Endodermal cell (in vitro differentiated cells): ENCODE measurements at regions not wholly inside any gene's neighbourhood (a gene's known extent, or its start where the extent isn't known, plus 50 kb on each side); places are given as distances from the start of the nearest gene placed in this dataset.

ENCODE experiments used
- DNase-seq: peaks from one replicate; pipeline ENCODE4 v3.0.0-alpha.2; 2017
- H3K27ac ChIP-seq: 2 replicates; pipeline ENCODE4 v1.5.1; 2013; ENCODE audit warnings: mild to moderate bottlenecking, low read depth, low read length, moderate library complexity
- H3K27me3 ChIP-seq: 2 replicates; pipeline ENCODE4 v1.6.1; 2013; ENCODE audit warnings: mild to moderate bottlenecking, low read length, moderate library complexity; ENCODE audit not compliant: insufficient read depth, control insufficient read depth, poor library complexity, severe bottlenecking
- H3K36me3 ChIP-seq: 2 replicates; pipeline ENCODE4 v1.7.0; 2013; ENCODE audit warnings: mild to moderate bottlenecking, low read length, moderate library complexity; ENCODE audit not compliant: control insufficient read depth, insufficient read depth
- H3K4me1 ChIP-seq: one replicate; pipeline ENCODE4 v1.7.0; 2013; ENCODE audit warnings: low read length; ENCODE audit not compliant: control insufficient read depth, insufficient read depth
- H3K4me3 ChIP-seq: 2 replicates; pipeline ENCODE4 v1.5.1; 2013; ENCODE audit warnings: mild to moderate bottlenecking, low read length, moderate library complexity
- H3K9ac ChIP-seq: 2 replicates; pipeline ENCODE4 v1.6.1; 2013; ENCODE audit warnings: mild to moderate bottlenecking, low read length, moderate library complexity; ENCODE audit not compliant: poor library complexity, severe bottlenecking; ENCODE audit errors: extremely low read depth
- H3K9me3 ChIP-seq: 2 replicates; pipeline ENCODE4 v1.6.1; 2013; ENCODE audit warnings: mild to moderate bottlenecking, low read length, moderate library complexity; ENCODE audit not compliant: control insufficient read depth
- H3K27ac Mint-ChIP-seq: 2 replicates; pipeline ENCODE4 v1.8.0; 2020; ENCODE audit warnings: mixed read lengths
- H3K27me3 Mint-ChIP-seq: 2 replicates; pipeline ENCODE4 v1.8.0; 2021; ENCODE audit warnings: mild to moderate bottlenecking, mixed read lengths; ENCODE audit not compliant: insufficient read depth
- H3K36me3 Mint-ChIP-seq: 2 replicates; pipeline ENCODE4 v1.8.0; 2020; ENCODE audit warnings: low read depth, mixed read lengths
- H3K4me1 Mint-ChIP-seq: 2 replicates; pipeline ENCODE4 v1.8.0; 2020; ENCODE audit warnings: mixed read lengths
- H3K4me3 Mint-ChIP-seq: 2 replicates; pipeline ENCODE4 v1.8.0; 2020; ENCODE audit warnings: mild to moderate bottlenecking, moderate library complexity, mixed read lengths
- H3K9me3 Mint-ChIP-seq: 2 replicates; pipeline ENCODE4 v1.8.0; 2020; ENCODE audit warnings: mild to moderate bottlenecking, mixed read lengths
- CTCF ChIP-seq: fragments of 200-600 bp; sonication (generic); conservative IDR thresholded peaks from 2 replicates; pipeline ENCODE4 v1.5.0; 2021; ENCODE audit warnings: antibody characterized with exemption, mild to moderate bottlenecking
- WGBS, 2 experiments: methylation state at CpG; one replicate each; pipeline versions ENCODE4 v1.1.5 to v1.1.7; 2013; ENCODE audit warnings: missing lambda C conversion rate in 2 of 2, mixed read lengths in 1 of 2; ENCODE audit not compliant: insufficient coverage in 1 of 2, insufficient read length in 1 of 2; 5-methylcytosine and 5-hydroxymethylcytosine counted together

GRCh38 chr12:89877671-89878070, 169.0 kb upstream of the ATP2B1 start:
- Histone ChIP-seq H3K4me1 (no peaks in the 10 kb centered on the region), H3K36me3 (no peaks in the 10 kb centered on the region), H3K9me3 (no peaks in the 10 kb centered on the region), H3K27me3 (no peaks in the 10 kb centered on the region), H3K27ac (no peak overlapping the region), H3K4me3 (no peak overlapping the region), H3K9ac (no peak overlapping the region)
- DNase-seq: no peak
- H3K27me3 Mint-ChIP-seq: no peaks in the 10 kb centered on the region
- H3K27ac Mint-ChIP-seq: no peak overlapping the region
- no peak overlapping the region for H3K4me3 Mint-ChIP-seq
- H3K4me1 Mint-ChIP-seq: peaks cover 16% of the 10 kb centered on the region
- H3K9me3 Mint-ChIP-seq: no peaks in the 10 kb centered on the region
- 90% methylated on average over 2 of the region's 3 CpGs; no CpG with 5 or more reads in 1 of the 2 experiments for WGBS, 2 experiments
- H3K36me3 Mint-ChIP-seq: no peaks in the 10 kb centered on the region
- TF ChIP-seq CTCF: no peak

- no peaks in the 10 kb centered on the region for H3K36me3 ChIP-seq
- 95% methylated on average over 3 of the region's 3 CpGs; no CpG with 5 or more reads in 1 of the 2 experiments for WGBS, 2 experiments
These were observed 168.5 kb upstream of the ATP2B1 start for GRCh38 chr12:89877136-89877535.

GRCh38 chr12:89875809-89876208, 167.2 kb upstream of the ATP2B1 start:
- no peak for DNase-seq
- TF ChIP-seq CTCF: no peak
- 82 to 100% methylated on average over 1 of the region's 1 CpG for WGBS, 2 experiments
- Histone ChIP-seq H3K4me1 (no peaks in the 10 kb centered on the region), H3K4me3 (no peak overlapping the region), H3K36me3 (no peaks in the 10 kb centered on the region), H3K27me3 (no peaks in the 10 kb centered on the region), H3K9me3 (no peaks in the 10 kb centered on the region), H3K27ac (no peak overlapping the region), H3K9ac (no peak overlapping the region)
- Mint-ChIP-seq H3K36me3 (no peaks in the 10 kb centered on the region), H3K27ac (no peak overlapping the region), H3K4me1 (peaks cover 7% of the 10 kb centered on the region), H3K4me3 (no peak overlapping the region), H3K27me3 (no peaks in the 10 kb centered on the region), H3K9me3 (peaks cover 7% of the 10 kb centered on the region)

More at GRCh38 chr12:89877136-89877535, 168.5 kb upstream of the ATP2B1 start:
- TF ChIP-seq CTCF: no peak
- no peaks in the 10 kb centered on the region for H3K9me3 ChIP-seq
- no peaks in the 10 kb centered on the region for H3K27me3 Mint-ChIP-seq
- no peak for DNase-seq
- H3K27ac Mint-ChIP-seq: no peak overlapping the region
- no peaks in the 10 kb centered on the region for H3K27me3 ChIP-seq
- no peaks in the 10 kb centered on the region for H3K4me1 ChIP-seq
- no peak overlapping the region for H3K9ac ChIP-seq
- H3K27ac ChIP-seq: no peak overlapping the region
- peaks cover 16% of the 10 kb centered on the region for H3K4me1 Mint-ChIP-seq
- H3K36me3 Mint-ChIP-seq: no peaks in the 10 kb centered on the region
- no peaks in the 10 kb centered on the region for H3K9me3 Mint-ChIP-seq
- H3K4me3 ChIP-seq: no peak overlapping the region
- H3K4me3 Mint-ChIP-seq: no peak overlapping the region
